Stomach (tissue), 4 donors: ENCODE measurements at regions not wholly inside any gene's neighbourhood (a gene's known extent, or its start where the extent isn't known, plus 50 kb on each side); places are given as distances from the start of the nearest gene placed in this dataset.

Experiments used
- EP300 ChIP-seq: sonication (generic); formaldehyde crosslinking; IDR thresholded peaks from one replicate; pipeline ENCODE4 v1.6.1; 2017; ENCODE audit warnings: antibody characterized with exemption
- POLR2A ChIP-seq, 4 donors: fragments of 450-650 bp; IDR thresholded peaks; one replicate each; pipeline ENCODE4 v1.6.1; 2016; ENCODE audit warnings: antibody characterized with exemption in 4 of 4, control low read depth in 2 of 4, mild to moderate bottlenecking in 1 of 4, moderate library complexity in 1 of 4
- POLR2AphosphoS5 ChIP-seq, 3 donors: sonication (generic); formaldehyde crosslinking; IDR thresholded peaks; one replicate each; pipeline ENCODE4 v1.6.1; 2016; ENCODE audit warnings: antibody characterized with exemption in 3 of 3
- TF ChIP-seq, protein P1 (sequence below), 7 experiments: fragments of 450-650 bp in 4 of 7; fragments of 200-600 bp in 3 of 7; sonication (generic) in 3 of 7; IDR thresholded peaks; one replicate each; pipeline ENCODE4 v1.5.1; 2016 to 2019; ENCODE audit warnings: antibody characterized with exemption in 7 of 7, control low read depth in 2 of 7, mild to moderate bottlenecking in 1 of 7

DNA sequence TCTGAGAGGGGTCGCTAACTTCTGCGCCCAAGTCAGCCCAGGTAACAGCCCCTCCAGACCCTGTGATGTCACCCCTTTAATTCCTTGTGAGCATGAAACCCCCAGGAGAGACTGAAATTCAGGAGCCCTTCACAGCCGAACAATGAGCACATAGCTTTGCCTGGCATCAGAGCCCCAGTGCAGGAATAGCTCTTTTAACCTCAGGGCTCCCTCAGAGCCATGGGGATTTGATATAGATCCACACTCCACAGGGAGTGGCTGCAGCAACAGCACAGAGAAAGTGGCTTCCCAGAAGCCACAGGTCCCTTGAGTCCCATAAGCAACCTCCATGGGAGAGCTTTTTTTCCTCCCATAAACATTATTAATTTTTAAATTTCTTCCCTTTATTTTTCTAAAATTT is 150.0 kb upstream of the MARCKS start:
- TF ChIP-seq, protein P1, sequence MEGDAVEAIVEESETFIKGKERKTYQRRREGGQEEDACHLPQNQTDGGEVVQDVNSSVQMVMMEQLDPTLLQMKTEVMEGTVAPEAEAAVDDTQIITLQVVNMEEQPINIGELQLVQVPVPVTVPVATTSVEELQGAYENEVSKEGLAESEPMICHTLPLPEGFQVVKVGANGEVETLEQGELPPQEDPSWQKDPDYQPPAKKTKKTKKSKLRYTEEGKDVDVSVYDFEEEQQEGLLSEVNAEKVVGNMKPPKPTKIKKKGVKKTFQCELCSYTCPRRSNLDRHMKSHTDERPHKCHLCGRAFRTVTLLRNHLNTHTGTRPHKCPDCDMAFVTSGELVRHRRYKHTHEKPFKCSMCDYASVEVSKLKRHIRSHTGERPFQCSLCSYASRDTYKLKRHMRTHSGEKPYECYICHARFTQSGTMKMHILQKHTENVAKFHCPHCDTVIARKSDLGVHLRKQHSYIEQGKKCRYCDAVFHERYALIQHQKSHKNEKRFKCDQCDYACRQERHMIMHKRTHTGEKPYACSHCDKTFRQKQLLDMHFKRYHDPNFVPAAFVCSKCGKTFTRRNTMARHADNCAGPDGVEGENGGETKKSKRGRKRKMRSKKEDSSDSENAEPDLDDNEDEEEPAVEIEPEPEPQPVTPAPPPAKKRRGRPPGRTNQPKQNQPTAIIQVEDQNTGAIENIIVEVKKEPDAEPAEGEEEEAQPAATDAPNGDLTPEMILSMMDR (IDR thresholded peaks at IDR 0.05) = no peak
- TF ChIP-seq POLR2AphosphoS5 (IDR thresholded peaks at IDR 0.05) (no peak), EP300 (no peak), POLR2A (IDR thresholded peaks at IDR 0.05) (no peak)
